ENCODE measurements at regions not wholly inside any gene's neighbourhood (a gene's known extent, or its start where the extent isn't known, plus 50 kb on each side); places are given as distances from the start of the nearest gene placed in this dataset.

- TF ChIP-seq EP300 (IDR thresholded peaks at IDR 0.05; ENCODE audit: borderline replicate concordance), result no peak
- no peak for TF ChIP-seq NFIC (IDR thresholded peaks at IDR 0.05)
- no peak for TF ChIP-seq MAX (IDR thresholded peaks at IDR 0.05)
- TF ChIP-seq RAD21 (IDR thresholded peaks at IDR 0.05; ENCODE audit: low read depth), result no peak
- TF ChIP-seq CEBPB (IDR thresholded peaks at IDR 0.05), result no peak
- no peak for TF ChIP-seq YY1 (IDR thresholded peaks at IDR 0.05; ENCODE audit: low read depth)
- no peak for TF ChIP-seq USF1 (IDR thresholded peaks at IDR 0.05)
These were observed 356.3 kb upstream of the SMARCA2 start for GRCh38 chr9:1658661-1659362.
